Activated CD8-positive, alpha-beta T cell treated with anti-CD3 and anti-CD28 coated beads for 36 hours (primary cell): ENCODE measurements at regions not wholly inside any gene's neighbourhood (a gene's known extent, or its start where the extent isn't known, plus 50 kb on each side); places are given as distances from the start of the nearest gene placed in this dataset.

Experiments used
- ATAC-seq: fragments of 200-7000 bp; cut with Tn5 transposase; one replicate; pipeline ENCODE4 v1.10.0; 2021; ENCODE audit warnings: mild to moderate bottlenecking, moderate library complexity
- CTCF ChIA-PET: fragments of 350-600 bp; sonication (Branson Sonifier 250); formaldehyde crosslinking; loops from one replicate; lab custom pipeline; 2021; ENCODE audit warnings: antibody characterized with exemption; lab: Charles Lee
- POLR2A ChIA-PET: fragments of 350-600 bp; sonication (Branson Sonifier 250); formaldehyde crosslinking; loops from one replicate; lab custom pipeline; 2021; ENCODE audit warnings: antibody characterized with exemption; lab: Charles Lee
- DNase-seq: peaks from one replicate; pipeline ENCODE4 v3.0.0-alpha.2; 2020
- H3K27ac Mint-ChIP-seq: one replicate; pipeline ENCODE4 v1.8.0; 2021; ENCODE audit warnings: mild to moderate bottlenecking, mixed read lengths
- H3K27me3 Mint-ChIP-seq: one replicate; pipeline ENCODE4 v1.8.0; 2021; ENCODE audit warnings: mixed read lengths
- H3K36me3 Mint-ChIP-seq: one replicate; pipeline ENCODE4 v1.8.0; 2021; ENCODE audit warnings: low read depth, mixed read lengths
- H3K4me1 Mint-ChIP-seq: one replicate; pipeline ENCODE4 v1.8.0; 2021; ENCODE audit warnings: low read depth, mixed read lengths
- H3K4me3 Mint-ChIP-seq: one replicate; pipeline ENCODE4 v1.8.0; 2021; ENCODE audit warnings: mild to moderate bottlenecking, moderate library complexity, mixed read lengths
- H3K9me3 Mint-ChIP-seq: one replicate; pipeline ENCODE4 v1.8.0; 2021; ENCODE audit warnings: mixed read lengths
- CTCF ChIP-seq: fragments of 200-600 bp; IDR thresholded peaks from one replicate; pipeline ENCODE4 v1.8.0; 2022; ENCODE audit warnings: antibody characterized with exemption, mild to moderate bottlenecking
- intact Hi-C: fragments of 100-400 bp; cut with micrococcal nuclease; formaldehyde crosslinking; loops from one replicate; pipeline ENCODE4 v1.10.0; 2022

GRCh38 chr3:74288761-74289160 lies 325.7 kb downstream of the CNTN3 start:
- CTCF ChIA-PET: interaction anchor here (1.0 kb wide), 1 partner anchor 11 kb away, joined by 3 read pairs; no protein-coding TSS in a partner anchor
- Mint-ChIP-seq H3K4me3 (no peak overlapping the region), H3K36me3 (no peaks in the 10 kb centered on the region), H3K27me3 (no peaks in the 10 kb centered on the region), H3K4me1 (no peaks in the 10 kb centered on the region), H3K27ac (no peak overlapping the region), H3K9me3 (peaks cover 9% of the 10 kb centered on the region)
- ATAC-seq: no peak
- no peak for DNase-seq
- POLR2A ChIA-PET: no interaction called here
- intact Hi-C loops: no loop called here
- TF ChIP-seq CTCF: no peak

- CTCF ChIA-PET: no interaction called here
These were observed 326.9 kb downstream of the CNTN3 start for GRCh38 chr3:74287557-74287956.

GRCh38 chr3:74282202-74282601 lies 332.3 kb downstream of the CNTN3 start:
- ATAC-seq: no peak

More at GRCh38 chr3:74287557-74287956, 326.9 kb downstream of the CNTN3 start:
- POLR2A ChIA-PET: no interaction called here
- DNase-seq: no peak
- TF ChIP-seq CTCF: no peak
- H3K9me3 Mint-ChIP-seq: peaks cover 9% of the 10 kb centered on the region
- no peak overlapping the region for H3K27ac Mint-ChIP-seq
- H3K27me3 Mint-ChIP-seq: no peaks in the 10 kb centered on the region
- ATAC-seq: no peak
- no peak overlapping the region for H3K4me3 Mint-ChIP-seq
- intact Hi-C loops: no loop called here
- no peaks in the 10 kb centered on the region for H3K4me1 Mint-ChIP-seq
- H3K36me3 Mint-ChIP-seq: no peaks in the 10 kb centered on the region

GRCh38 chr3:74281705-74282104 lies 332.8 kb downstream of the CNTN3 start:
- no peak overlapping the region for H3K27ac Mint-ChIP-seq
- POLR2A ChIA-PET: no interaction called here
- ATAC-seq: no peak
- H3K27me3 Mint-ChIP-seq: no peaks in the 10 kb centered on the region
- H3K4me1 Mint-ChIP-seq: no peaks in the 10 kb centered on the region
- intact Hi-C loops: no loop called here
- no peak for DNase-seq
- peaks cover 3% of the 10 kb centered on the region for H3K9me3 Mint-ChIP-seq
- no peaks in the 10 kb centered on the region for H3K36me3 Mint-ChIP-seq
- H3K4me3 Mint-ChIP-seq: no peak overlapping the region
- no peak for TF ChIP-seq CTCF
- CTCF ChIA-PET: no interaction called here

More at GRCh38 chr3:74282202-74282601, 332.3 kb downstream of the CNTN3 start:
- ChIA-PET CTCF (no interaction called here), POLR2A (no interaction called here)
- no peaks in the 10 kb centered on the region for H3K36me3 Mint-ChIP-seq
- DNase-seq: no peak
- no peak overlapping the region for H3K4me3 Mint-ChIP-seq
- no peaks in the 10 kb centered on the region for H3K27me3 Mint-ChIP-seq
- no peak overlapping the region for H3K27ac Mint-ChIP-seq
- no peak for TF ChIP-seq CTCF
- peaks cover 1% of the 10 kb centered on the region for H3K9me3 Mint-ChIP-seq
- H3K4me1 Mint-ChIP-seq: no peaks in the 10 kb centered on the region
- intact Hi-C loops: no loop called here

GRCh38 chr3:74273555-74274402 lies 340.7 kb downstream of the CNTN3 start:
- POLR2A ChIA-PET: no interaction called here
- DNase-seq (no peak), ATAC-seq (no peak)
- Mint-ChIP-seq H3K9me3 (peaks cover 14% of the 10 kb centered on the region), H3K4me3 (no peak overlapping the region), H3K27me3 (no peaks in the 10 kb centered on the region), H3K4me1 (no peaks in the 10 kb centered on the region), H3K36me3 (no peaks in the 10 kb centered on the region), H3K27ac (no peak overlapping the region)
- intact Hi-C loops: no loop called here
- CTCF ChIA-PET: no interaction called here
- TF ChIP-seq CTCF: no peak
